H1 (cell line): ENCODE measurements at regions not wholly inside any gene's neighbourhood (a gene's known extent, or its start where the extent isn't known, plus 50 kb on each side); places are given as distances from the start of the nearest gene placed in this dataset.

Experiments
- CTCF ChIA-PET: fragments of 300-600 bp; sonication (Branson Sonifier 250); formaldehyde crosslinking; loops from one replicate; lab custom pipeline; 2021; ENCODE audit not compliant: partially characterized antibody; lab: Charles Lee
- POLR2A ChIA-PET: fragments of 300-600 bp; sonication (Branson Sonifier 250); formaldehyde crosslinking; loops from one replicate; lab custom pipeline; 2021; ENCODE audit warnings: inconsistent platforms; ENCODE audit not compliant: partially characterized antibody; lab: Charles Lee
- DNase-seq, 2 experiments: peaks; one replicate each; pipeline versions ENCODE4 v3.0.0 to v3.0.0-alpha.2; 2010 to 2022; ENCODE audit warnings: low spot score in 2 of 2, low read depth in 1 of 2, mixed read lengths in 1 of 2
- FAIRE-seq: peaks from 2 replicates; lab custom pipeline; 2011; peaks lifted over from hg19 to GRCh38; lab: Jason Lieb, UNC
- H2AFZ ChIP-seq: 2 replicates; pipeline ENCODE4 v1.8.1; 2012; ENCODE audit warnings: low read length, inconsistent platforms
- H2AK5ac ChIP-seq: 2 replicates; pipeline ENCODE4 v1.6.1; 2013; ENCODE audit warnings: low read depth, low read length
- H2BK120ac ChIP-seq: replicated peaks from 2 replicates; pipeline ENCODE3; 2013; ENCODE audit warnings: low read depth, low read length, inconsistent platforms
- H2BK12ac ChIP-seq: 2 replicates; pipeline ENCODE4 v1.6.1; 2013; ENCODE audit warnings: low read depth, low read length
- H2BK15ac ChIP-seq: 2 replicates; pipeline ENCODE4 v1.6.1; 2013; ENCODE audit warnings: low read length
- H2BK20ac ChIP-seq: 2 replicates; pipeline ENCODE4 v1.6.1; 2013; ENCODE audit warnings: low read length
- H2BK5ac ChIP-seq: 2 replicates; pipeline ENCODE4 v1.6.1; 2013; ENCODE audit warnings: low read depth, low read length
- H3K14ac ChIP-seq: 2 replicates; pipeline ENCODE4 v1.6.1; 2013; ENCODE audit warnings: inconsistent platforms; ENCODE audit not compliant: insufficient read length
- H3K18ac ChIP-seq: 2 replicates; pipeline ENCODE4 v1.6.1; 2013; ENCODE audit warnings: low read length; ENCODE audit errors: extremely low read depth
- H3K23ac ChIP-seq: 2 replicates; pipeline ENCODE4 v1.6.1; 2013; ENCODE audit warnings: inconsistent platforms; ENCODE audit not compliant: insufficient read length
- H3K23me2 ChIP-seq: 2 replicates; pipeline ENCODE4 v1.6.1; 2013; ENCODE audit warnings: low read depth, low read length
- H3K27ac ChIP-seq: 2 replicates; pipeline ENCODE4 v1.6.1; 2011; ENCODE audit warnings: low read depth, low read length, inconsistent platforms
- H3K27me3 ChIP-seq, 4 experiments: replicated peaks in 1 of 4; 1 replicate in 1 of 4; 2 replicates in 3 of 4; pipeline versions ENCODE4 v1.6.1 to v1.8.1; 2011 to 2013; ENCODE audit warnings: low read length in 3 of 4, mild to moderate bottlenecking in 3 of 4, inconsistent platforms in 2 of 4, mixed read lengths in 2 of 4, moderate library complexity in 1 of 4; ENCODE audit not compliant: control insufficient read depth in 3 of 4, insufficient read depth in 3 of 4; ENCODE audit errors: extremely low read depth in 1 of 4
- H3K36me3 ChIP-seq, 4 experiments: 2 replicates each; pipeline versions ENCODE4 v1.6.1 to v1.8.1; 2011 to 2013; ENCODE audit warnings: mild to moderate bottlenecking in 4 of 4, low read length in 3 of 4, moderate library complexity in 2 of 4, control low read depth in 1 of 4, inconsistent platforms in 1 of 4; ENCODE audit not compliant: insufficient read depth in 4 of 4, control insufficient read depth in 2 of 4
- H3K4ac ChIP-seq: replicated peaks from 2 replicates; pipeline ENCODE3; 2013; ENCODE audit warnings: low read length, low read depth, mixed read lengths, inconsistent platforms; ENCODE audit not compliant: insufficient read length
- H3K4me1 ChIP-seq, 4 experiments: replicated peaks in 1 of 4; 1 replicate in 1 of 4; 2 replicates in 3 of 4; pipeline versions ENCODE4 v1.6.1 to v1.8.1; 2011 to 2013; ENCODE audit warnings: low read length in 3 of 4, inconsistent platforms in 2 of 4, mixed read lengths in 1 of 4; ENCODE audit not compliant: insufficient read depth in 4 of 4, control insufficient read depth in 3 of 4
- H3K4me2 ChIP-seq, 2 experiments: 2 replicates each; pipeline versions ENCODE4 v1.6.1 to v1.8.1; 2011 to 2013; ENCODE audit warnings: low read depth in 2 of 2, low read length in 2 of 2, control low read depth in 1 of 2, inconsistent platforms in 1 of 2, mild to moderate bottlenecking in 1 of 2; ENCODE audit not compliant: insufficient read depth in 1 of 2
- H3K4me3 ChIP-seq, 4 experiments: fragments of 200-600, 300-600 bp in 1 of 4; sonication (generic), shearing (Covaris generic), sonication (Bioruptor Twin) in 1 of 4; 2 replicates each; pipeline versions ENCODE4 v1.5.1 to v1.8.1; 2011 to 2016; ENCODE audit warnings: low read length in 4 of 4, low read depth in 3 of 4, control low read depth in 2 of 4, inconsistent platforms in 2 of 4, mild to moderate bottlenecking in 2 of 4, mixed read lengths in 1 of 4, moderate library complexity in 1 of 4; ENCODE audit not compliant: insufficient read depth in 2 of 4; ENCODE audit errors: extremely low read depth in 1 of 4
- H3K56ac ChIP-seq: replicated peaks from 2 replicates; pipeline ENCODE3; 2013; ENCODE audit warnings: low read depth, mild to moderate bottlenecking, mixed read lengths, low read length, inconsistent platforms; ENCODE audit not compliant: insufficient read length
- H3K79me1 ChIP-seq: 2 replicates; pipeline ENCODE4 v1.6.1; 2013; ENCODE audit warnings: low read depth, low read length, control low read depth
- H3K79me2 ChIP-seq, 2 experiments: 2 replicates each; pipeline versions ENCODE4 v1.6.1 to v1.8.1; 2012 to 2013; ENCODE audit warnings: low read length in 2 of 2, mild to moderate bottlenecking in 2 of 2, inconsistent platforms in 1 of 2; ENCODE audit not compliant: insufficient read depth in 2 of 2, control insufficient read depth in 1 of 2
- H3K9ac ChIP-seq, 4 experiments: replicated peaks in 1 of 4; 1 replicate in 1 of 4; 2 replicates in 3 of 4; pipeline versions ENCODE4 v1.6.1 to v1.8.1; 2011 to 2013; ENCODE audit warnings: low read depth in 3 of 4, low read length in 3 of 4, control low read depth in 2 of 4, mild to moderate bottlenecking in 2 of 4, moderate library complexity in 2 of 4, inconsistent platforms in 1 of 4; ENCODE audit errors: extremely low read depth in 1 of 4
- H3K9me3 ChIP-seq, 2 experiments: 2 replicates each; pipeline versions ENCODE4 v1.6.1 to v1.8.1; 2012 to 2013; ENCODE audit warnings: mild to moderate bottlenecking in 2 of 2, moderate library complexity in 2 of 2, control low read depth in 1 of 2, inconsistent platforms in 1 of 2, low read depth in 1 of 2, low read length in 1 of 2, mixed read lengths in 1 of 2; ENCODE audit not compliant: insufficient read depth in 2 of 2
- H4K20me1 ChIP-seq, 2 experiments: replicated peaks in 1 of 2; 2 replicates each; pipeline versions ENCODE3 to v1.8.1; 2011 to 2013; ENCODE audit warnings: inconsistent platforms in 2 of 2, low read length in 2 of 2, mild to moderate bottlenecking in 1 of 2; ENCODE audit not compliant: insufficient read depth in 2 of 2, control insufficient read depth in 1 of 2
- H4K5ac ChIP-seq: 2 replicates; pipeline ENCODE4 v1.6.1; 2013; ENCODE audit warnings: low read length, low read depth, mixed read lengths, inconsistent platforms; ENCODE audit not compliant: insufficient read length
- H4K8ac ChIP-seq: 2 replicates; pipeline ENCODE4 v1.8.0; 2013; ENCODE audit warnings: mild to moderate bottlenecking, moderate library complexity, low read length, inconsistent platforms; ENCODE audit not compliant: insufficient read depth; ENCODE audit errors: extremely low read depth
- H4K91ac ChIP-seq: replicated peaks from 2 replicates; pipeline ENCODE3; 2013; ENCODE audit warnings: low read length, mixed read lengths, inconsistent platforms; ENCODE audit not compliant: insufficient read length
- BCL11A ChIP-seq, 2 experiments: IDR thresholded peaks; one replicate each; pipeline ENCODE4 v1.6.1; 2011; ENCODE audit warnings: low read depth in 2 of 2, low read length in 2 of 2, mild to moderate bottlenecking in 2 of 2
- EGR1 ChIP-seq: IDR thresholded peaks from 2 replicates; pipeline ENCODE4 v1.6.1; 2011; ENCODE audit warnings: low read depth, low read length, borderline replicate concordance
- HDAC6 ChIP-seq: IDR thresholded peaks from one replicate; pipeline ENCODE4 v1.7.1; 2012; ENCODE audit warnings: low read depth, mild to moderate bottlenecking, inconsistent platforms, low read length, moderate library complexity
- NRF1 ChIP-seq: IDR thresholded peaks from 2 replicates; pipeline ENCODE4 v1.6.1; 2011; ENCODE audit warnings: mild to moderate bottlenecking, low read depth, low read length, improper control_type of control experiment
- SIX5 ChIP-seq: IDR thresholded peaks from 2 replicates; pipeline ENCODE4 v1.6.1; 2011; ENCODE audit warnings: mild to moderate bottlenecking, low read depth, low read length
- SRF ChIP-seq: IDR thresholded peaks from 2 replicates; pipeline ENCODE4 v1.6.1; 2011; ENCODE audit warnings: mild to moderate bottlenecking, low read depth, low read length, moderate library complexity
- SUZ12 ChIP-seq: fragments of 200-600 bp; sonication (generic); IDR thresholded peaks from 2 replicates; pipeline ENCODE4 v1.6.1; 2012; ENCODE audit warnings: mild to moderate bottlenecking, inconsistent platforms, low read length, moderate library complexity, mixed read lengths
- TBP ChIP-seq: IDR thresholded peaks from 2 replicates; pipeline ENCODE4 v1.6.1; 2011; ENCODE audit warnings: low read depth, low read length, improper control_type of control experiment
- TCF12 ChIP-seq: IDR thresholded peaks from 2 replicates; pipeline ENCODE4 v1.6.1; 2011; ENCODE audit warnings: low read depth, mild to moderate bottlenecking, low read length
- TF ChIP-seq, protein P1 (sequence below), 3 experiments: IDR thresholded peaks; 1 replicate in 2 of 3; 2 replicates in 1 of 3; pipeline versions ENCODE4 v1.5.1 to v1.6.1; 2011; ENCODE audit warnings: low read length in 3 of 3, mild to moderate bottlenecking in 3 of 3, inconsistent platforms in 2 of 3, low read depth in 1 of 3, moderate library complexity in 1 of 3; ENCODE audit not compliant: insufficient read depth in 1 of 3; ENCODE audit errors: control extremely low read depth in 1 of 3
- TF ChIP-seq, protein P2 (sequence below): IDR thresholded peaks from 2 replicates; pipeline ENCODE4 v1.6.1; 2012; ENCODE audit warnings: low read length, inconsistent platforms

DNA sequence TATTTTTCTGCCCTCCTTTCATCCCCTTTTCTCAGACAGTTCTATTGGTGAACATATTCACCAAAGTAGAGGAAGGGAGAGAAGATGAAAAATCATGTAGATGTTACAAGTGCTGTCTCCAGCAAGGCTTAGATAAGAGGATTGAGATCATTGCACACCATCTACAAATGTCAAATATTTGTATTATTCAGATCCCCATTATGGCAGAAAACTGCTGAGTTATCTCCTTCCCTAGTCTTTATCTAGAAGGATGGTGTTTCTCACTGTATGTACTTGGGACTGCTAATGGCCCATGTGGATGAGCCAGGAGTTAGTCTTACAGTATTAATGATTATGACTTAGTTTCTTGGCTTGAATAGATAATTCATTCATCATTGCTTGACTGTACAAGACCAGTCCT, 147.2 kb upstream of the EEPD1 start:
- H3K27me3 ChIP-seq = no peaks in the 10 kb centered on the region; a peak in 1 of 7 replicates

More for the DNA sequence above, 147.2 kb upstream of the EEPD1 start:
- H2AK5ac ChIP-seq = no peak overlapping the region
- no peaks in the 10 kb centered on the region for H3K79me1 ChIP-seq
- TF ChIP-seq TBP = no peak
- no peak for TF ChIP-seq HDAC6
- no peak for TF ChIP-seq SRF
- TF ChIP-seq EGR1 = no peak
- TF ChIP-seq, protein P1, sequence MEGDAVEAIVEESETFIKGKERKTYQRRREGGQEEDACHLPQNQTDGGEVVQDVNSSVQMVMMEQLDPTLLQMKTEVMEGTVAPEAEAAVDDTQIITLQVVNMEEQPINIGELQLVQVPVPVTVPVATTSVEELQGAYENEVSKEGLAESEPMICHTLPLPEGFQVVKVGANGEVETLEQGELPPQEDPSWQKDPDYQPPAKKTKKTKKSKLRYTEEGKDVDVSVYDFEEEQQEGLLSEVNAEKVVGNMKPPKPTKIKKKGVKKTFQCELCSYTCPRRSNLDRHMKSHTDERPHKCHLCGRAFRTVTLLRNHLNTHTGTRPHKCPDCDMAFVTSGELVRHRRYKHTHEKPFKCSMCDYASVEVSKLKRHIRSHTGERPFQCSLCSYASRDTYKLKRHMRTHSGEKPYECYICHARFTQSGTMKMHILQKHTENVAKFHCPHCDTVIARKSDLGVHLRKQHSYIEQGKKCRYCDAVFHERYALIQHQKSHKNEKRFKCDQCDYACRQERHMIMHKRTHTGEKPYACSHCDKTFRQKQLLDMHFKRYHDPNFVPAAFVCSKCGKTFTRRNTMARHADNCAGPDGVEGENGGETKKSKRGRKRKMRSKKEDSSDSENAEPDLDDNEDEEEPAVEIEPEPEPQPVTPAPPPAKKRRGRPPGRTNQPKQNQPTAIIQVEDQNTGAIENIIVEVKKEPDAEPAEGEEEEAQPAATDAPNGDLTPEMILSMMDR (IDR thresholded peaks at IDR 0.05; ENCODE audit: control extremely low read depth in 1 of 3, insufficient read depth in 1 of 3, low read depth in 1 of 3, low read length in 3 of 3) = no peak
- no peak for TF ChIP-seq NRF1
- TF ChIP-seq, protein P2, sequence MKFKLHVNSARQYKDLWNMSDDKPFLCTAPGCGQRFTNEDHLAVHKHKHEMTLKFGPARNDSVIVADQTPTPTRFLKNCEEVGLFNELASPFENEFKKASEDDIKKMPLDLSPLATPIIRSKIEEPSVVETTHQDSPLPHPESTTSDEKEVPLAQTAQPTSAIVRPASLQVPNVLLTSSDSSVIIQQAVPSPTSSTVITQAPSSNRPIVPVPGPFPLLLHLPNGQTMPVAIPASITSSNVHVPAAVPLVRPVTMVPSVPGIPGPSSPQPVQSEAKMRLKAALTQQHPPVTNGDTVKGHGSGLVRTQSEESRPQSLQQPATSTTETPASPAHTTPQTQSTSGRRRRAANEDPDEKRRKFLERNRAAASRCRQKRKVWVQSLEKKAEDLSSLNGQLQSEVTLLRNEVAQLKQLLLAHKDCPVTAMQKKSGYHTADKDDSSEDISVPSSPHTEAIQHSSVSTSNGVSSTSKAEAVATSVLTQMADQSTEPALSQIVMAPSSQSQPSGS = no peak
- TF ChIP-seq TCF12 = no peak
- TF ChIP-seq SUZ12 = no peak
- TF ChIP-seq SIX5 = no peak
- TF ChIP-seq BCL11A (IDR thresholded peaks at IDR 0.05; ENCODE audit: low read depth in 2 of 2, low read length in 2 of 2) = no peak
- H3K9me3 ChIP-seq = peaks cover 0 to 4% of the 10 kb centered on the region in 2 experiments; a peak in 1 of 4 replicates
- no peak overlapping the region for H3K9ac ChIP-seq
- ChIA-PET CTCF (interaction anchor here (0.8 to 1.4 kb wide), 6 partner anchors 20 to 295 kb away, joined by 3 to 8 read pairs (median 3); no protein-coding TSS in a partner anchor), POLR2A (no interaction called here)
- no peak overlapping the region for H3K14ac ChIP-seq
- no peaks in the 10 kb centered on the region for H3K79me2 ChIP-seq
- no peak overlapping the region for H4K5ac ChIP-seq
- no peak overlapping the region for H2BK12ac ChIP-seq
- no peak overlapping the region for H2BK15ac ChIP-seq
- no peak overlapping the region for H2AFZ ChIP-seq
- H2BK120ac ChIP-seq = no peak overlapping the region
- H4K8ac ChIP-seq = no peak overlapping the region
- H3K18ac ChIP-seq = no peak overlapping the region
- no peak for FAIRE-seq
- no peak for DNase-seq
- no peak overlapping the region for H3K4ac ChIP-seq
- no peaks in the 10 kb centered on the region for H4K20me1 ChIP-seq
- no peak overlapping the region for H3K4me2 ChIP-seq
- no peak overlapping the region for H2BK20ac ChIP-seq
- peaks cover 0 to 4% (median 1%) of the 10 kb centered on the region in 4 experiments; a peak in 3 of 7 replicates for H3K4me1 ChIP-seq
- no peak overlapping the region for H3K27ac ChIP-seq
- H3K4me3 ChIP-seq = no peak overlapping the region
- no peak overlapping the region for H3K56ac ChIP-seq
- no peak overlapping the region for H4K91ac ChIP-seq
- no peak overlapping the region for H2BK5ac ChIP-seq
- no peaks in the 10 kb centered on the region for H3K23me2 ChIP-seq
- H3K23ac ChIP-seq = no peak overlapping the region
- no peaks in the 10 kb centered on the region for H3K36me3 ChIP-seq
